Natural killer cell (primary cell): ENCODE measurements at regions not wholly inside any gene's neighbourhood (a gene's known extent, or its start where the extent isn't known, plus 50 kb on each side); places are given as distances from the start of the nearest gene placed in this dataset.

Source experiments
- ATAC-seq, 3 donors: fragments of 150-1000 bp in 2 of 3; fragments of 200-7000 bp in 1 of 3; cut with Tn5 transposase; 1 replicate in 1 of 3; 2 replicates in 2 of 3; pipeline ENCODE4 v1.10.0; 2021; ENCODE audit warnings: mild to moderate bottlenecking in 2 of 3, moderate library complexity in 2 of 3
- DNase-seq, 2 donors: peaks; one replicate each; pipeline versions ENCODE4 v3.0.0 to v3.0.0-alpha.2; 2013 to 2021; ENCODE audit warnings: mixed read lengths in 1 of 2
- H3K27ac ChIP-seq: one replicate; pipeline ENCODE4 v1.5.1; 2013; ENCODE audit warnings: mild to moderate bottlenecking, low read length
- H3K27me3 ChIP-seq: one replicate; pipeline ENCODE4 v1.6.1; 2013; ENCODE audit warnings: low read length; ENCODE audit not compliant: control insufficient read depth, insufficient read depth
- H3K36me3 ChIP-seq: one replicate; pipeline ENCODE4 v1.6.1; 2013; ENCODE audit warnings: low read length; ENCODE audit not compliant: control insufficient read depth, insufficient read depth
- H3K4me1 ChIP-seq: one replicate; pipeline ENCODE4 v1.6.1; 2013; ENCODE audit warnings: low read length; ENCODE audit not compliant: control insufficient read depth, insufficient read depth
- H3K4me3 ChIP-seq: one replicate; pipeline ENCODE4 v1.5.1; 2013; ENCODE audit warnings: low read length
- H3K9me3 ChIP-seq: one replicate; pipeline ENCODE4 v1.6.1; 2013; ENCODE audit warnings: low read length; ENCODE audit not compliant: control insufficient read depth, insufficient read depth
- H3K27ac Mint-ChIP-seq, 2 donors: one replicate each; pipeline ENCODE4 v1.8.0; 2022; ENCODE audit warnings: mild to moderate bottlenecking in 2 of 2, mixed read lengths in 2 of 2, moderate library complexity in 1 of 2
- H3K27me3 Mint-ChIP-seq, 2 donors: one replicate each; pipeline ENCODE4 v1.8.0; 2022; ENCODE audit warnings: low read depth in 2 of 2, mixed read lengths in 2 of 2
- H3K36me3 Mint-ChIP-seq: one replicate; pipeline ENCODE4 v1.8.0; 2022; ENCODE audit warnings: mixed read lengths
- H3K4me1 Mint-ChIP-seq, 2 donors: one replicate each; pipeline ENCODE4 v1.8.0; 2022; ENCODE audit warnings: mixed read lengths in 2 of 2
- H3K4me3 Mint-ChIP-seq: one replicate; pipeline ENCODE4 v1.8.0; 2022; ENCODE audit warnings: mild to moderate bottlenecking, moderate library complexity, mixed read lengths
- H3K9me3 Mint-ChIP-seq, 2 donors: one replicate each; pipeline ENCODE4 v1.8.0; 2022; ENCODE audit warnings: mixed read lengths in 2 of 2
- CTCF ChIP-seq: fragments of 200-600 bp; IDR thresholded peaks from one replicate; pipeline ENCODE4 v1.8.0; 2022; ENCODE audit warnings: antibody characterized with exemption
- WGBS: methylation state at CpG from one replicate; pipeline ENCODE4 v1.1.7; 2013; ENCODE audit warnings: missing lambda C conversion rate; ENCODE audit not compliant: insufficient coverage; 5-methylcytosine and 5-hydroxymethylcytosine counted together
- intact Hi-C: fragments of 100-400 bp; cut with micrococcal nuclease; formaldehyde crosslinking; loops from one replicate; pipeline ENCODE4 v1.14.2; 2022

GRCh38 chr2:147648471-147648870, 196.4 kb upstream of the ACVR2A start:
- DNase-seq (no peak), ATAC-seq (no peak)
- Mint-ChIP-seq H3K9me3 (no peaks in the 10 kb centered on the region), H3K36me3 (no peaks in the 10 kb centered on the region), H3K27me3 (peaks cover 0 to 8% of the 10 kb centered on the region in 2 donors), H3K27ac (no peak overlapping the region), H3K4me1 (peaks cover 0 to 4% of the 10 kb centered on the region in 2 donors), H3K4me3 (no peak overlapping the region)
- Histone ChIP-seq H3K4me3 (no peak overlapping the region), H3K27ac (no peak overlapping the region), H3K27me3 (no peaks in the 10 kb centered on the region), H3K36me3 (no peaks in the 10 kb centered on the region), H3K4me1 (no peaks in the 10 kb centered on the region), H3K9me3 (no peaks in the 10 kb centered on the region)
- no peak for TF ChIP-seq CTCF
- 88% methylated on average over 3 of the region's 3 CpGs for WGBS
- intact Hi-C loops = no loop called here

- Mint-ChIP-seq H3K4me3 (no peak overlapping the region), H3K4me1 (peaks cover 0 to 4% of the 10 kb centered on the region in 2 donors)
These were observed 197.0 kb upstream of the ACVR2A start for GRCh38 chr2:147647816-147648215.

GRCh38 chr2:147646818-147647468, 197.9 kb upstream of the ACVR2A start:
- Mint-ChIP-seq H3K36me3 (no peaks in the 10 kb centered on the region), H3K27me3 (peaks cover 0 to 5% of the 10 kb centered on the region in 2 donors), H3K27ac (no peak overlapping the region), H3K9me3 (no peaks in the 10 kb centered on the region), H3K4me3 (no peak overlapping the region), H3K4me1 (peaks cover 0 to 4% of the 10 kb centered on the region in 2 donors)
- no peaks in the 10 kb centered on the region for H3K4me1 ChIP-seq
- no peaks in the 10 kb centered on the region for H3K27me3 ChIP-seq
- intact Hi-C loops = no loop called here
- no peak for TF ChIP-seq CTCF
- ATAC-seq (no peak), DNase-seq (no peak)
- 87% methylated on average over 7 of the region's 7 CpGs for WGBS
- H3K9me3 ChIP-seq = no peaks in the 10 kb centered on the region
- H3K27ac ChIP-seq = no peak overlapping the region
- H3K36me3 ChIP-seq = no peaks in the 10 kb centered on the region
- no peak overlapping the region for H3K4me3 ChIP-seq

More at GRCh38 chr2:147647816-147648215, 197.0 kb upstream of the ACVR2A start:
- Mint-ChIP-seq H3K9me3 (no peaks in the 10 kb centered on the region), H3K36me3 (no peaks in the 10 kb centered on the region), H3K27ac (no peak overlapping the region), H3K27me3 (peaks cover 0 to 8% of the 10 kb centered on the region in 2 donors)
- intact Hi-C loops = no loop called here
- no peak for TF ChIP-seq CTCF
- H3K36me3 ChIP-seq = no peaks in the 10 kb centered on the region
- H3K4me1 ChIP-seq = no peaks in the 10 kb centered on the region
- WGBS = 94% methylated on average over 3 of the region's 3 CpGs
- DNase-seq = no peak
- no peak overlapping the region for H3K27ac ChIP-seq
- no peak overlapping the region for H3K4me3 ChIP-seq
- H3K9me3 ChIP-seq = no peaks in the 10 kb centered on the region
- ATAC-seq = no peak
- H3K27me3 ChIP-seq = no peaks in the 10 kb centered on the region

DNA sequence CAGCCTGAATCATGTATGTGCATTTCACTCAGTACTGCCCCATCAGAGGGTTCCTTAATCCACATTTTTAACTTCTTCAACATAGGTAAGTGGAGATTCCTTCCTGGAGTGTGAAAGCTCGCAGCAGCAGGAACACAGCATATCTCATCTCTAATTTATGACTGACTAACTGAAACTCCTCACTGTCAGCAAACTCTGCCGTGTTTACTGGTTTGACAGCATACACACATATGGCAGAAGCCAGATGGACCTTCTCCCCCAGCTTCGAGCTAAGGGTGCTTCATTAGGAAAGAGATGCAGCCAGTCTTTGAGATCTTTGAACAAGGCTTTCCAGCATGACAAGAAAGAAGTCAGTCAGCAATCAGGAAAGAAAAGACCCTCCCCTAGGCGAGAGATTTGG, 200.3 kb upstream of the ACVR2A start:
- H3K27me3 ChIP-seq = no peaks in the 10 kb centered on the region
- H3K9me3 ChIP-seq = no peaks in the 10 kb centered on the region
- intact Hi-C loops = no loop called here
- no peaks in the 10 kb centered on the region for H3K36me3 Mint-ChIP-seq
- no peaks in the 10 kb centered on the region for H3K36me3 ChIP-seq
- TF ChIP-seq CTCF = no peak
- no peak overlapping the region for H3K4me3 ChIP-seq
- peaks cover 0 to 5% of the 10 kb centered on the region in 2 donors for H3K27me3 Mint-ChIP-seq
- no peak for DNase-seq
- no peaks in the 10 kb centered on the region for H3K4me1 Mint-ChIP-seq
- no peak overlapping the region for H3K27ac Mint-ChIP-seq
- WGBS = 82% methylated on average over 4 of the region's 4 CpGs
- no peak overlapping the region for H3K4me3 Mint-ChIP-seq
- H3K4me1 ChIP-seq = no peaks in the 10 kb centered on the region
- H3K27ac ChIP-seq = no peak overlapping the region
- no peak for ATAC-seq
- H3K9me3 Mint-ChIP-seq = peaks cover 0 to 3% of the 10 kb centered on the region in 2 donors
